Fibroblast of lung (primary cell): ENCODE measurements at regions not wholly inside any gene's neighbourhood (a gene's known extent, or its start where the extent isn't known, plus 50 kb on each side); places are given as distances from the start of the nearest gene placed in this dataset.

ENCODE experiments used
- EZH2 ChIP-seq: IDR thresholded peaks from 2 replicates; pipeline ENCODE4 v1.5.1; 2012; ENCODE audit warnings: low read length, control low read depth, mild to moderate bottlenecking; ENCODE audit errors: missing control alignments
- TF ChIP-seq, protein P1 (sequence below), 2 donors: IDR thresholded peaks in 1 of 2; conservative IDR thresholded peaks in 1 of 2; 1 replicate in 1 of 2; 2 replicates in 1 of 2; pipeline ENCODE4 v1.5.1; 2011 to 2012; ENCODE audit warnings: low read length in 2 of 2, control low read depth in 1 of 2, inconsistent platforms in 1 of 2, low read depth in 1 of 2, mild to moderate bottlenecking in 1 of 2

- TF ChIP-seq, protein P1, sequence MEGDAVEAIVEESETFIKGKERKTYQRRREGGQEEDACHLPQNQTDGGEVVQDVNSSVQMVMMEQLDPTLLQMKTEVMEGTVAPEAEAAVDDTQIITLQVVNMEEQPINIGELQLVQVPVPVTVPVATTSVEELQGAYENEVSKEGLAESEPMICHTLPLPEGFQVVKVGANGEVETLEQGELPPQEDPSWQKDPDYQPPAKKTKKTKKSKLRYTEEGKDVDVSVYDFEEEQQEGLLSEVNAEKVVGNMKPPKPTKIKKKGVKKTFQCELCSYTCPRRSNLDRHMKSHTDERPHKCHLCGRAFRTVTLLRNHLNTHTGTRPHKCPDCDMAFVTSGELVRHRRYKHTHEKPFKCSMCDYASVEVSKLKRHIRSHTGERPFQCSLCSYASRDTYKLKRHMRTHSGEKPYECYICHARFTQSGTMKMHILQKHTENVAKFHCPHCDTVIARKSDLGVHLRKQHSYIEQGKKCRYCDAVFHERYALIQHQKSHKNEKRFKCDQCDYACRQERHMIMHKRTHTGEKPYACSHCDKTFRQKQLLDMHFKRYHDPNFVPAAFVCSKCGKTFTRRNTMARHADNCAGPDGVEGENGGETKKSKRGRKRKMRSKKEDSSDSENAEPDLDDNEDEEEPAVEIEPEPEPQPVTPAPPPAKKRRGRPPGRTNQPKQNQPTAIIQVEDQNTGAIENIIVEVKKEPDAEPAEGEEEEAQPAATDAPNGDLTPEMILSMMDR (conservative IDR thresholded peaks at IDR 0.05 in 1 of 2, IDR thresholded peaks at IDR 0.05 in 1 of 2; ENCODE audit: low read depth in 1 of 2, low read length in 2 of 2), result no peak
- no peak for TF ChIP-seq EZH2
Observed at GRCh38 chr2:59000796-59001195, 759.7 kb upstream of the FANCL start.
